ENCODE measurements at regions not wholly inside any gene's neighbourhood (a gene's known extent, or its start where the extent isn't known, plus 50 kb on each side); places are given as distances from the start of the nearest gene placed in this dataset.

- TF ChIP-seq YY1 (IDR thresholded peaks at IDR 0.05; ENCODE audit: insufficient read depth, insufficient read length), result no peak
- TF ChIP-seq SUZ12 (IDR thresholded peaks at IDR 0.05; ENCODE audit: extremely low read depth, insufficient read depth, insufficient read length), result no peak
Observed at GRCh38 chr7:93013446-93014061, 104.2 kb downstream of the SAMD9 start.
